ENCODE measurements at regions not wholly inside any gene's neighbourhood (a gene's known extent, or its start where the extent isn't known, plus 50 kb on each side); places are given as distances from the start of the nearest gene placed in this dataset.

- TF ChIP-seq CTCF (IDR thresholded peaks at IDR 0.05) (no peak), POLR2A (IDR thresholded peaks at IDR 0.05) (no peak)
Observed at GRCh38 chr3:96202181-96202580, 612.2 kb upstream of the EPHA6 start.

All from body of pancreas (tissue), 4 donors.